Bronchial epithelial cell (primary cell): ENCODE measurements at regions not wholly inside any gene's neighbourhood (a gene's known extent, or its start where the extent isn't known, plus 50 kb on each side); places are given as distances from the start of the nearest gene placed in this dataset.

Source experiments
- DNase-seq: peaks from one replicate; pipeline ENCODE4 v3.0.0-alpha.2; 2010; ENCODE audit warnings: low read depth
- FAIRE-seq: peaks from 2 replicates; lab custom pipeline; 2011; peaks lifted over from hg19 to GRCh38; lab: Jason Lieb, UNC
- H3K27me3 ChIP-seq: 2 replicates; pipeline ENCODE4 v1.5.1; 2011; ENCODE audit warnings: low read length; ENCODE audit not compliant: control insufficient read depth, insufficient read depth
- H3K36me3 ChIP-seq: 2 replicates; pipeline ENCODE4 v1.5.1; 2011; ENCODE audit warnings: low read length; ENCODE audit not compliant: control insufficient read depth, insufficient read depth
- H3K4me3 ChIP-seq: 2 replicates; pipeline ENCODE4 v1.5.1; 2011; ENCODE audit warnings: mild to moderate bottlenecking, low read depth, low read length, control low read depth
- TF ChIP-seq, protein P1 (sequence below): IDR thresholded peaks from 2 replicates; pipeline ENCODE4 v1.5.1; 2011; ENCODE audit warnings: mild to moderate bottlenecking, moderate library complexity, low read length, control low read depth, inconsistent platforms; ENCODE audit not compliant: insufficient read depth, severe bottlenecking

DNA sequence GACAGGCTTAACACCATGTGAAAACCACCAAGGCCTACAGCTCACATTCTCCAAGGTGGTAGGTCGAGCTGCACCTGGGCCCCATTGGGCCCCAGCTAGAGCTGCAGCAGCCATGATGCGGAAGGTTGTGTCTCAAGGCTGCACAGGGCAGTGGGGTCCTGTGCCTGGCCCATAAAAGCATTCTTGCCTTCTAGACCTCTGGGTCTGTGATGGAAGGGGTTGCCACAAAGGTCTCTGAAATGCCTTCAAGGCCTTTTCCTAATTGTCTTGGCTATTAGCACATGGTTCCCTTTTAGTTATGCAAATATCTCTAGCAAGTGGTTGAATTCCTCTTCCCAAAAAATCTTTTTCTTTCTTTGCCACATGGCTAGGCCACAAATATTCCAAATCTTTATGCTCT is 52.5 kb upstream of the C11orf58 start:
- Histone ChIP-seq H3K36me3 (no peaks in the 10 kb centered on the region), H3K27me3 (no peaks in the 10 kb centered on the region), H3K4me3 (no peak overlapping the region)
- DNase-seq (no peak), FAIRE-seq (no peak)
- TF ChIP-seq, protein P1, sequence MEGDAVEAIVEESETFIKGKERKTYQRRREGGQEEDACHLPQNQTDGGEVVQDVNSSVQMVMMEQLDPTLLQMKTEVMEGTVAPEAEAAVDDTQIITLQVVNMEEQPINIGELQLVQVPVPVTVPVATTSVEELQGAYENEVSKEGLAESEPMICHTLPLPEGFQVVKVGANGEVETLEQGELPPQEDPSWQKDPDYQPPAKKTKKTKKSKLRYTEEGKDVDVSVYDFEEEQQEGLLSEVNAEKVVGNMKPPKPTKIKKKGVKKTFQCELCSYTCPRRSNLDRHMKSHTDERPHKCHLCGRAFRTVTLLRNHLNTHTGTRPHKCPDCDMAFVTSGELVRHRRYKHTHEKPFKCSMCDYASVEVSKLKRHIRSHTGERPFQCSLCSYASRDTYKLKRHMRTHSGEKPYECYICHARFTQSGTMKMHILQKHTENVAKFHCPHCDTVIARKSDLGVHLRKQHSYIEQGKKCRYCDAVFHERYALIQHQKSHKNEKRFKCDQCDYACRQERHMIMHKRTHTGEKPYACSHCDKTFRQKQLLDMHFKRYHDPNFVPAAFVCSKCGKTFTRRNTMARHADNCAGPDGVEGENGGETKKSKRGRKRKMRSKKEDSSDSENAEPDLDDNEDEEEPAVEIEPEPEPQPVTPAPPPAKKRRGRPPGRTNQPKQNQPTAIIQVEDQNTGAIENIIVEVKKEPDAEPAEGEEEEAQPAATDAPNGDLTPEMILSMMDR = no peak

DNA sequence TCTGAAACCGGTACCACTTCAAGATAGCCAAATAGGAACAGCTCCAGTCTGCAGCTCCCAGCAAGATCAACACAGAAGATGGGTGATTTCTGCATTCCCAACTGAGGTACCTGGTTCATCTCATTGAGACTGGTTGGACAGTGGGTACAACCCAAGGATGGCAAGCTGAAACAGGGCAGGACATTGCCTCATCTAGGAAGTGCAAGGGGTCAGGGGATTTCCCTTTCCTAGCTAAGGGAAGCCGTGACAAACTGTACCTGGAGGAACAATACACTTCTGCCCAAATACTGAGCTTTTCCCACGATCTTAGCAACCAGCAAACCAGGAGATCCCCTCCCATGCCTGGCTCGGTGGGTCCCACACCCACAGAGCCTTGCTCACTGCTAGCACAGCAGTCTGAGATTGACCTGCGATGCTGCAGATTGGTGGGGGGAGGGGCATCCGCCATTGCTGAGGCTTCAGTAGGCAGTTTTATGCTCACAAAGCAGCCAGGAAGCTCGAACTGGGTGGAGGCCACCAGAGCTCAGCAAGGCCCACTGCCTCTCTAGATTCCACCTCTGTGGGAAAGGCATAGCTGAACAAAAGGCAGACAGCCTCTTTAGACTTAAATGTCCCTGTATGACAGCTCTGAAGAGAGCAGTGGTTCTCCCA is 59.9 kb upstream of the C11orf58 start:
- TF ChIP-seq, protein P1 = no peak
- Histone ChIP-seq H3K27me3 (no peaks in the 10 kb centered on the region), H3K36me3 (no peaks in the 10 kb centered on the region), H3K4me3 (no peak overlapping the region)
- no peak for FAIRE-seq
- peak; percentile 51 for DNase-seq

DNA sequence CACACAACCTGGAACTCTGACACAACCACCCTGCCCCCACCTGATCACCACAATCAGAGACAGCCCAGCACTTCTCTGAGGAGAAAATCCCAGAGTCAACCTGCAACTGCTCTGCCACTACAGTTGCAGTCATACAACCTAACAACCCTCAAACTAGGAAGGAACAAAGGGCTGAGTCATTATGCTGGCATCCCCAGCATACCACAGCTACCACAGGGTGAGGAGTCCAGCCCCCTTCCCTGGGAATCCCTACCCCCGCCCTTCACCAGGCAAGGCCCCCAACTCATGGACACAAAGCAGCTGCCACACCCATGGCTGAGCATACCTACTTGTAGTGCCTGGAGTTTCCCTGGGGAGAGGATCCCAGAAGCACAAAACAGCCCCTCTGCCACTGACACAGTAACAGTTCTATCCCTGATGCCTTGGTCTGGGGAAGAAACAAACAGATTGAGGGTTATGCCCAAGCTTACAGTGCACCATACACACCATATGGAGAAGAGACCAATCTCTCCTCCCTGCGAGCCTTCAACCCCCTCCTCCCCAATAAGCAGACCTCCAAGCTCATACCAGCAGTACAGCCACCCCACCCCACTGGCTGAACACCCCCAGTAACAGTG is 68.5 kb upstream of the C11orf58 start:
- no peaks in the 10 kb centered on the region for H3K36me3 ChIP-seq
- FAIRE-seq (no peak), DNase-seq (peak; percentile 83)
- H3K4me3 ChIP-seq = no peak overlapping the region
- no peaks in the 10 kb centered on the region for H3K27me3 ChIP-seq
- TF ChIP-seq, protein P1 = no peak

DNA sequence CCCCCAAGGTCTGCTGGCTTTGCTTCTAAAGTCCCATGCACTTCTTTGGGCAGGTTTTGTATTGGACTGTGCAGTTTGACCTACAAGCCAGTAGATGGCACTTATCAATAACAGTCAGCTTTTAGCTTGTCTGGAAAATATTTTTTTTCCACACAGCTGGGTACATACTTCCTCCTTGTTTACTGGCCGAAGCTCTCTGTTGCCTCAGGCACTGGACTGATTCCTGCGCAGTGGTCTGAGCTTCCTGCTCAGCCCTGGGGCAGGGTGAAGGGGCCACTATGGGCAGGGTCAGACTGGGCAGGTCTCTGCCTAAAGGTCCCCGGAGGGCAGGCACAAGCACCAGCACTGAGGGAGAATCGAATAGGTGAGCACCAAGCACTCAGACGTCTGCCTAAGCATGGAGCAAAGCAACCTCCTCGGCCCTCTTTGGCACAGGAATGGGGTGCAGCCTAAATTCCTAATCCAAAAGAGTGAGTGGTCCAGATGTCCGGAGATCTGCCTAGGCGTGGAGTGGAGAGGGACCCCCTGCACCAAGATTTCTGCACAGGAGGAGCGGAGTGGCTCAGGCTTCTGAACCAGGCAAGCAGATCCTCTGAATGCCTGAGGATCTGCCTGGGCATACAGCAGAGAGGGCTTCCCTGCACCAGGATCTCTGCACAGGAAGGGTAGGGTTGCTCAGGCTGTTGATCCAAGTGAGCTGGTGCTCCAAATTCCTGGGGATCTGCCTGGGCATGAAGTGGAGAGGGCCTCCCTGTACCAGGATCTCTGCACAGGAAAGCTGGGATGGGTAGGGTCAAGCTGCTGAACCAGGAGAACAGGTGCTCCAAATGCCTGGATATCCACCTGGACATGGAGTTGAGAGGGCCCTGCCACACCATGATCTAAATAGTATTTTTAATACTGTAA is 105.9 kb upstream of the C11orf58 start:
- H3K4me3 ChIP-seq = no peak overlapping the region
- TF ChIP-seq, protein P1 = peak; percentile 55
- peak; percentile 47 for FAIRE-seq
- peak; percentile 61 for DNase-seq
- no peaks in the 10 kb centered on the region for H3K36me3 ChIP-seq
- H3K27me3 ChIP-seq = no peaks in the 10 kb centered on the region

DNA sequence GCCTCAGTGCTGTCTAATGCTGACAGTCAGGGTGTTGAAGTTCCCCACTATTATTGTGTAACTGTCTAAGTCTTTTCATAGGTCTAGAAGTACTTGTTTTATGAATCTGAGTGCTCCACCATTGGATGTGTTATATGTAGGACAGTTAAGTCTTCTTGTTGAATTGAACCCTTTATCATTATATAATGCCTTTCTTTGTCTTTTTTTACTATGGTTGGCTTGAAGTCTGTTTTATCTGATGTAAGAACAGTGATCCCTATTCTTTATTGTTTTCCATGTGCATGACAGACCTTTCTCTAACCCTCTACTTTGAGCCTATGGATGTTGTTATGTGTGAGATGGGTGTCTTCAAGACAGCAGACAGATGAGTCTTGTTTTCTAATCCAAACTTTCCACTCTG is 107.8 kb upstream of the C11orf58 start:
- DNase-seq = no peak
- no peak for FAIRE-seq
- no peak overlapping the region for H3K4me3 ChIP-seq
- H3K36me3 ChIP-seq = no peaks in the 10 kb centered on the region
- no peaks in the 10 kb centered on the region for H3K27me3 ChIP-seq
- TF ChIP-seq, protein P1 = no peak
